ENCODE measurements at regions not wholly inside any gene's neighbourhood (a gene's known extent, or its start where the extent isn't known, plus 50 kb on each side); places are given as distances from the start of the nearest gene placed in this dataset.
"Not testable (repeated sequence)": the region's sequence is repeated elsewhere in the genome, so short reads cannot be mapped to it uniquely, and the experiment has no call there.

- peak; percentile 12; the same call in 2 of the 3 replicates for ATAC-seq
Observed at GRCh38 chr2:87469180-87470151, 278.4 kb upstream of the PLGLB2 start.

- not testable (repeated sequence) for ATAC-seq
Observed at GRCh38 chr2:87470381-87471380, 277.2 kb upstream of the PLGLB2 start.

- ATAC-seq: not testable (repeated sequence)
Observed at GRCh38 chr2:87471478-87471877, 276.4 kb upstream of the PLGLB2 start.

GRCh38 chr2:87476223-87476872 lies 271.5 kb upstream of the PLGLB2 start:
- peak; percentile 80 for ATAC-seq

- ATAC-seq: not testable (repeated sequence)
Observed at GRCh38 chr2:87476936-87477335, 271.0 kb upstream of the PLGLB2 start.

GRCh38 chr2:87477669-87478428 lies 270.0 kb upstream of the PLGLB2 start:
- not testable (repeated sequence) for ATAC-seq

GRCh38 chr2:87478911-87479310 lies 269.0 kb upstream of the PLGLB2 start:
- not testable (repeated sequence) for ATAC-seq

More at GRCh38 chr2:87477669-87478428, 270.0 kb upstream of the PLGLB2 start:
- peak; percentile 22; the same call in 1 of the 2 replicates for TF ChIP-seq ISL1 (CRISPR knock-in tag; IDR thresholded peaks at IDR 0.05)

GRCh38 chr2:87483093-87483680 lies 264.7 kb upstream of the PLGLB2 start:
- peak; percentile 8 for ATAC-seq

GRCh38 chr2:87484363-87484762 lies 263.5 kb upstream of the PLGLB2 start:
- not testable (repeated sequence) for ATAC-seq

GRCh38 chr2:87485455-87485854 lies 262.4 kb upstream of the PLGLB2 start:
- peak; percentile 14 for ATAC-seq

- ATAC-seq: peak; percentile 89
Observed at GRCh38 chr2:87485884-87486283, 262.0 kb upstream of the PLGLB2 start.

GRCh38 chr2:87486413-87486812 lies 261.5 kb upstream of the PLGLB2 start:
- peak; percentile 44; the same call in 2 of the 3 replicates for ATAC-seq

GRCh38 chr2:87488021-87488420 lies 259.9 kb upstream of the PLGLB2 start:
- ATAC-seq: not testable (repeated sequence)

GRCh38 chr2:87488991-87489390 lies 258.9 kb upstream of the PLGLB2 start:
- ATAC-seq: not testable (repeated sequence)

- not testable (repeated sequence) for ATAC-seq
Observed at GRCh38 chr2:87494846-87495245, 253.0 kb upstream of the PLGLB2 start.

- not testable (repeated sequence) for ATAC-seq
Observed at GRCh38 chr2:87495455-87495854, 252.4 kb upstream of the PLGLB2 start.

GRCh38 chr2:87496036-87497006 lies 251.6 kb upstream of the PLGLB2 start:
- peak; percentile 84 for ATAC-seq

- ATAC-seq: not testable (repeated sequence)
Observed at GRCh38 chr2:87497135-87497534, 250.8 kb upstream of the PLGLB2 start.

GRCh38 chr2:87497700-87498099 lies 250.2 kb upstream of the PLGLB2 start:
- not testable (repeated sequence) for ATAC-seq

Data from SK-N-SH treated with all-trans-retinoic acid at 6 μM for 48 hours (cell line).